ENCODE measurements at regions not wholly inside any gene's neighbourhood (a gene's known extent, or its start where the extent isn't known, plus 50 kb on each side); places are given as distances from the start of the nearest gene placed in this dataset.

DNA sequence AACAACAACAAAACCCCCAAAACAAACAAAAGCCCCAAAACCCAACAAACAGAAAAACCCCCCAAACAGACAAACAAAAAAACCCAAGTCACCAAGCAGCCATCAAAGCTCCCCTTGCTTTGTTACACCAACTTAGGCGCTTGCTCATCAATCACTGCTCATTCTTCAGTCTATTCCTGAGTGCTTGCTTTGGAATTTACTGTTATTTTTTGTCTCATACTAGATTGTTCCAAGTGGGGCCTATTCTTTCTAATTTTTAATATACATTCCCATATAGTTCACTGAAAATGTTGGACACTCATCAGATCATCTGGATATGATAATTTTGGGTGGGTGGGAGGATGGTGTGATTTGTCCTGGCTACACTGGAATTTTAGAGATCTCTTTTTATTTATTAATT lies 126.0 kb upstream of the JCAD start:
- no peak for TF ChIP-seq TCF4 (CRISPR knock-in tag; IDR thresholded peaks at IDR 0.05; ENCODE audit: borderline replicate concordance)
- TF ChIP-seq, protein P1, sequence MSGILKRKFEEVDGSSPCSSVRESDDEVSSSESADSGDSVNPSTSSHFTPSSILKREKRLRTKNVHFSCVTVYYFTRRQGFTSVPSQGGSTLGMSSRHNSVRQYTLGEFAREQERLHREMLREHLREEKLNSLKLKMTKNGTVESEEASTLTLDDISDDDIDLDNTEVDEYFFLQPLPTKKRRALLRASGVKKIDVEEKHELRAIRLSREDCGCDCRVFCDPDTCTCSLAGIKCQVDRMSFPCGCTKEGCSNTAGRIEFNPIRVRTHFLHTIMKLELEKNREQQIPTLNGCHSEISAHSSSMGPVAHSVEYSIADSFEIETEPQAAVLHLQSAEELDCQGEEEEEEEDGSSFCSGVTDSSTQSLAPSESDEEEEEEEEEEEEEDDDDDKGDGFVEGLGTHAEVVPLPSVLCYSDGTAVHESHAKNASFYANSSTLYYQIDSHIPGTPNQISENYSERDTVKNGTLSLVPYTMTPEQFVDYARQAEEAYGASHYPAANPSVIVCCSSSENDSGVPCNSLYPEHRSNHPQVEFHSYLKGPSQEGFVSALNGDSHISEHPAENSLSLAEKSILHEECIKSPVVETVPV (CRISPR knock-in tag; IDR thresholded peaks at IDR 0.05), result no peak
- no peak for TF ChIP-seq TOX (CRISPR knock-in tag; IDR thresholded peaks at IDR 0.05; ENCODE audit: borderline replicate concordance)
- TF ChIP-seq OSR1 (CRISPR knock-in tag; IDR thresholded peaks at IDR 0.05), result no peak
- TF ChIP-seq, protein P2, sequence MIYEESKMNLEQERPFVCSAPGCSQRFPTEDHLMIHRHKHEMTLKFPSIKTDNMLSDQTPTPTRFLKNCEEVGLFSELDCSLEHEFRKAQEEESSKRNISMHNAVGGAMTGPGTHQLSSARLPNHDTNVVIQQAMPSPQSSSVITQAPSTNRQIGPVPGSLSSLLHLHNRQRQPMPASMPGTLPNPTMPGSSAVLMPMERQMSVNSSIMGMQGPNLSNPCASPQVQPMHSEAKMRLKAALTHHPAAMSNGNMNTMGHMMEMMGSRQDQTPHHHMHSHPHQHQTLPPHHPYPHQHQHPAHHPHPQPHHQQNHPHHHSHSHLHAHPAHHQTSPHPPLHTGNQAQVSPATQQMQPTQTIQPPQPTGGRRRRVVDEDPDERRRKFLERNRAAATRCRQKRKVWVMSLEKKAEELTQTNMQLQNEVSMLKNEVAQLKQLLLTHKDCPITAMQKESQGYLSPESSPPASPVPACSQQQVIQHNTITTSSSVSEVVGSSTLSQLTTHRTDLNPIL (CRISPR knock-in tag; IDR thresholded peaks at IDR 0.05; ENCODE audit: low read depth), result no peak
- TF ChIP-seq PPARA (CRISPR knock-in tag; IDR thresholded peaks at IDR 0.05; ENCODE audit: borderline replicate concordance), result no peak
- TF ChIP-seq BACH2 (CRISPR knock-in tag; IDR thresholded peaks at IDR 0.05; ENCODE audit: borderline replicate concordance), result no peak
- TF ChIP-seq ZNF70 (CRISPR knock-in tag; IDR thresholded peaks at IDR 0.05), result no peak
- TF ChIP-seq, protein P3, sequence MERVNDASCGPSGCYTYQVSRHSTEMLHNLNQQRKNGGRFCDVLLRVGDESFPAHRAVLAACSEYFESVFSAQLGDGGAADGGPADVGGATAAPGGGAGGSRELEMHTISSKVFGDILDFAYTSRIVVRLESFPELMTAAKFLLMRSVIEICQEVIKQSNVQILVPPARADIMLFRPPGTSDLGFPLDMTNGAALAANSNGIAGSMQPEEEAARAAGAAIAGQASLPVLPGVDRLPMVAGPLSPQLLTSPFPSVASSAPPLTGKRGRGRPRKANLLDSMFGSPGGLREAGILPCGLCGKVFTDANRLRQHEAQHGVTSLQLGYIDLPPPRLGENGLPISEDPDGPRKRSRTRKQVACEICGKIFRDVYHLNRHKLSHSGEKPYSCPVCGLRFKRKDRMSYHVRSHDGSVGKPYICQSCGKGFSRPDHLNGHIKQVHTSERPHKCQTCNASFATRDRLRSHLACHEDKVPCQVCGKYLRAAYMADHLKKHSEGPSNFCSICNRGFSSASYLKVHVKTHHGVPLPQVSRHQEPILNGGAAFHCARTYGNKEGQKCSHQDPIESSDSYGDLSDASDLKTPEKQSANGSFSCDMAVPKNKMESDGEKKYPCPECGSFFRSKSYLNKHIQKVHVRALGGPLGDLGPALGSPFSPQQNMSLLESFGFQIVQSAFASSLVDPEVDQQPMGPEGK (CRISPR knock-in tag; IDR thresholded peaks at IDR 0.05; ENCODE audit: borderline replicate concordance), result no peak
- ATAC-seq, result no peak

DNA sequence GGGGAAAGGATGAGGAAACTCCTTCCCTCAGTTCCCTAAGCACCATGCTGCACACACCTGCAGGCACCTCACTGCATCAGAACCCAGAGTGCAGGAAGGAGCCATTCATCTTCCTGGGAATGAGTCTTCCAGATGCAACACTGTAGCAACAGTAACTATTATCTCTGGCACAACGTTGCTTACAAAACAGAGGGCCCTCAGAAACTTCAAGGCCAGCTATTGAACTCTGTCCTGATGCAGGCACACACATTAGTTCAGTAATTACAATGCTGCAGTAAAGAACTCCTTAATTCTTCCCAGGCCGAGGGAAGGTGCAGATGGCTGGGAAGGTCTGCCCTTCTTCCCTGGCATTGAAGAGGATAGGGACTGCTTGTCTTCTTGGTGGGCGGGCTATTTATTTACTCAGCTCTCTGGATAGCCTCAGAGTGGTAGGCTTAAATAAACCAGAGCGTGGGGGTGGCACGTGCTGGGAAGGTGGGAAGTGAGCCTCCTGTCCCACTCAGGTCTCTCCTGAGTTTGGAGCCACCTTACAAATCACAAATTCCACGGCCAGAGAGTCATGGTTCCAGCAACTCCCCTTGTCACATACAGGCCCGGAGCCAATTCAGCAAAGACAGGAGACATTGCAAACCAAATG lies 125.1 kb upstream of the JCAD start:
- TF ChIP-seq SNAI2 (CRISPR knock-in tag; IDR thresholded peaks at IDR 0.05) (no peak), ZNF565 (CRISPR knock-in tag; conservative IDR thresholded peaks at IDR 0.05; ENCODE audit: low read depth) (no peak), TOX (CRISPR knock-in tag; IDR thresholded peaks at IDR 0.05; ENCODE audit: borderline replicate concordance) (no peak)
- no peak for ATAC-seq

DNA sequence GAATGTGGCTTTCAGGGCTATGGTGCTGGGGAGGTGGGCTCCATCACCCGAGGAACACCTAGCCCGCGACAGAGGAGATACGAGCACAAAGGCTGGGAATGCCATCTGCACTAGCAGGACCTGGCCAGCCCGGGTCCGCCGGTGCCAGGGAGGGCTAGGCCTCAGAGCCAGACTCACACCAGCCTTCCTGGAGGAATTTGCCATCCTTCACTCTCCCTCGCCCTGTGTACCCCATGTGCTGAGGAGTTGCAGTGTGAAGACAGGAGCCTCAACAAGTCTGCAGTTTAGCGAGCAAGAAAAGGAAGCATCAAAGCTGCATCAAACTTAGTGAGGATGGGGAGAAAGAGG lies 123.6 kb upstream of the JCAD start:
- TF ChIP-seq, protein P4, sequence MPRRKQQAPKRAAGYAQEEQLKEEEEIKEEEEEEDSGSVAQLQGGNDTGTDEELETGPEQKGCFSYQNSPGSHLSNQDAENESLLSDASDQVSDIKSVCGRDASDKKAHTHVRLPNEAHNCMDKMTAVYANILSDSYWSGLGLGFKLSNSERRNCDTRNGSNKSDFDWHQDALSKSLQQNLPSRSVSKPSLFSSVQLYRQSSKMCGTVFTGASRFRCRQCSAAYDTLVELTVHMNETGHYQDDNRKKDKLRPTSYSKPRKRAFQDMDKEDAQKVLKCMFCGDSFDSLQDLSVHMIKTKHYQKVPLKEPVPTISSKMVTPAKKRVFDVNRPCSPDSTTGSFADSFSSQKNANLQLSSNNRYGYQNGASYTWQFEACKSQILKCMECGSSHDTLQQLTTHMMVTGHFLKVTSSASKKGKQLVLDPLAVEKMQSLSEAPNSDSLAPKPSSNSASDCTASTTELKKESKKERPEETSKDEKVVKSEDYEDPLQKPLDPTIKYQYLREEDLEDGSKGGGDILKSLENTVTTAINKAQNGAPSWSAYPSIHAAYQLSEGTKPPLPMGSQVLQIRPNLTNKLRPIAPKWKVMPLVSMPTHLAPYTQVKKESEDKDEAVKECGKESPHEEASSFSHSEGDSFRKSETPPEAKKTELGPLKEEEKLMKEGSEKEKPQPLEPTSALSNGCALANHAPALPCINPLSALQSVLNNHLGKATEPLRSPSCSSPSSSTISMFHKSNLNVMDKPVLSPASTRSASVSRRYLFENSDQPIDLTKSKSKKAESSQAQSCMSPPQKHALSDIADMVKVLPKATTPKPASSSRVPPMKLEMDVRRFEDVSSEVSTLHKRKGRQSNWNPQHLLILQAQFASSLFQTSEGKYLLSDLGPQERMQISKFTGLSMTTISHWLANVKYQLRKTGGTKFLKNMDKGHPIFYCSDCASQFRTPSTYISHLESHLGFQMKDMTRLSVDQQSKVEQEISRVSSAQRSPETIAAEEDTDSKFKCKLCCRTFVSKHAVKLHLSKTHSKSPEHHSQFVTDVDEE (CRISPR knock-in tag; IDR thresholded peaks at IDR 0.05), result no peak
- TF ChIP-seq, protein P2 (CRISPR knock-in tag; IDR thresholded peaks at IDR 0.05; ENCODE audit: low read depth), result no peak
- TF ChIP-seq, protein P5, sequence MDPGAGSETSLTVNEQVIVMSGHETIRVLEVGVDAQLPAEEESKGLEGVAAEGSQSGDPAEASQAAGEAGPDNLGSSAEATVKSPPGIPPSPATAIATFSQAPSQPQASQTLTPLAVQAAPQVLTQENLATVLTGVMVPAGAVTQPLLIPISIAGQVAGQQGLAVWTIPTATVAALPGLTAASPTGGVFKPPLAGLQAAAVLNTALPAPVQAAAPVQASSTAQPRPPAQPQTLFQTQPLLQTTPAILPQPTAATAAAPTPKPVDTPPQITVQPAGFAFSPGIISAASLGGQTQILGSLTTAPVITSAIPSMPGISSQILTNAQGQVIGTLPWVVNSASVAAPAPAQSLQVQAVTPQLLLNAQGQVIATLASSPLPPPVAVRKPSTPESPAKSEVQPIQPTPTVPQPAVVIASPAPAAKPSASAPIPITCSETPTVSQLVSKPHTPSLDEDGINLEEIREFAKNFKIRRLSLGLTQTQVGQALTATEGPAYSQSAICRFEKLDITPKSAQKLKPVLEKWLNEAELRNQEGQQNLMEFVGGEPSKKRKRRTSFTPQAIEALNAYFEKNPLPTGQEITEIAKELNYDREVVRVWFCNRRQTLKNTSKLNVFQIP (CRISPR knock-in tag; IDR thresholded peaks at IDR 0.05; ENCODE audit: borderline replicate concordance, low read depth), result no peak
- no peak for TF ChIP-seq CSDC2 (CRISPR knock-in tag; IDR thresholded peaks at IDR 0.05)
- TF ChIP-seq OSR1 (CRISPR knock-in tag; IDR thresholded peaks at IDR 0.05), result no peak
- no peak; the same call in 2 of the 3 replicates for ATAC-seq

Data from SK-N-SH treated with all-trans-retinoic acid at 6 μM for 48 hours (cell line).